Endodermal cell (in vitro differentiated cells): ENCODE measurements at regions not wholly inside any gene's neighbourhood (a gene's known extent, or its start where the extent isn't known, plus 50 kb on each side); places are given as distances from the start of the nearest gene placed in this dataset.

Source experiments
- DNase-seq: peaks from one replicate; pipeline ENCODE4 v3.0.0-alpha.2; 2017
- H3K27ac ChIP-seq: 2 replicates; pipeline ENCODE4 v1.5.1; 2013; ENCODE audit warnings: mild to moderate bottlenecking, low read depth, low read length, moderate library complexity
- H3K27me3 ChIP-seq: 2 replicates; pipeline ENCODE4 v1.6.1; 2013; ENCODE audit warnings: mild to moderate bottlenecking, low read length, moderate library complexity; ENCODE audit not compliant: insufficient read depth, control insufficient read depth, poor library complexity, severe bottlenecking
- H3K36me3 ChIP-seq: 2 replicates; pipeline ENCODE4 v1.7.0; 2013; ENCODE audit warnings: mild to moderate bottlenecking, low read length, moderate library complexity; ENCODE audit not compliant: control insufficient read depth, insufficient read depth
- H3K4me1 ChIP-seq: one replicate; pipeline ENCODE4 v1.7.0; 2013; ENCODE audit warnings: low read length; ENCODE audit not compliant: control insufficient read depth, insufficient read depth
- H3K4me3 ChIP-seq: 2 replicates; pipeline ENCODE4 v1.5.1; 2013; ENCODE audit warnings: mild to moderate bottlenecking, low read length, moderate library complexity
- H3K9ac ChIP-seq: 2 replicates; pipeline ENCODE4 v1.6.1; 2013; ENCODE audit warnings: mild to moderate bottlenecking, low read length, moderate library complexity; ENCODE audit not compliant: poor library complexity, severe bottlenecking; ENCODE audit errors: extremely low read depth
- H3K9me3 ChIP-seq: 2 replicates; pipeline ENCODE4 v1.6.1; 2013; ENCODE audit warnings: mild to moderate bottlenecking, low read length, moderate library complexity; ENCODE audit not compliant: control insufficient read depth
- H3K27ac Mint-ChIP-seq: 2 replicates; pipeline ENCODE4 v1.8.0; 2020; ENCODE audit warnings: mixed read lengths
- H3K27me3 Mint-ChIP-seq: 2 replicates; pipeline ENCODE4 v1.8.0; 2021; ENCODE audit warnings: mild to moderate bottlenecking, mixed read lengths; ENCODE audit not compliant: insufficient read depth
- H3K36me3 Mint-ChIP-seq: 2 replicates; pipeline ENCODE4 v1.8.0; 2020; ENCODE audit warnings: low read depth, mixed read lengths
- H3K4me1 Mint-ChIP-seq: 2 replicates; pipeline ENCODE4 v1.8.0; 2020; ENCODE audit warnings: mixed read lengths
- H3K4me3 Mint-ChIP-seq: 2 replicates; pipeline ENCODE4 v1.8.0; 2020; ENCODE audit warnings: mild to moderate bottlenecking, moderate library complexity, mixed read lengths
- H3K9me3 Mint-ChIP-seq: 2 replicates; pipeline ENCODE4 v1.8.0; 2020; ENCODE audit warnings: mild to moderate bottlenecking, mixed read lengths
- WGBS, 2 experiments: methylation state at CpG; one replicate each; pipeline versions ENCODE4 v1.1.5 to v1.1.7; 2013; ENCODE audit warnings: missing lambda C conversion rate in 2 of 2, mixed read lengths in 1 of 2; ENCODE audit not compliant: insufficient coverage in 1 of 2, insufficient read length in 1 of 2; 5-methylcytosine and 5-hydroxymethylcytosine counted together
- TF ChIP-seq, protein P1 (sequence below): fragments of 200-600 bp; sonication (generic); conservative IDR thresholded peaks from 2 replicates; pipeline ENCODE4 v1.5.0; 2021; ENCODE audit warnings: antibody characterized with exemption, mild to moderate bottlenecking

DNA sequence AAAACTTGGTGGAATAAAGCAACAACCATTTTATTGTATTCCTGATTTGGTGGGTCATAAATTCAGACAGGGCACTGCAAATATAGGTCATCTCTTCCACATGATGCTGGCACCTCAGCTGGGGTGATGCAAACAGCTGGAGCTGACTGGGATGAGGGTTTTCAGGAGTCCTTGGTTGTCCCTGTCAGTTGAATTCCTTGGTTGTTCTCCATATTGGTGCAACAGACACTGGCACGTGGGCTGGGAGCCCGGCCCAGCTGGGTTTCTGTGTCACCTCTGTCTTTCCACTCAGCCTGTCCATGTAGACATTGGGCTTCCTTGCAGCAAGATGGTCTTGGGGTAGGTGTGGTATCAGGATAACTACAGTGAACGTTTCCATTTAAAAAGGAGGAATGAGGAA lies 518.0 kb upstream of the MEF2C start:
- TF ChIP-seq, protein P1, sequence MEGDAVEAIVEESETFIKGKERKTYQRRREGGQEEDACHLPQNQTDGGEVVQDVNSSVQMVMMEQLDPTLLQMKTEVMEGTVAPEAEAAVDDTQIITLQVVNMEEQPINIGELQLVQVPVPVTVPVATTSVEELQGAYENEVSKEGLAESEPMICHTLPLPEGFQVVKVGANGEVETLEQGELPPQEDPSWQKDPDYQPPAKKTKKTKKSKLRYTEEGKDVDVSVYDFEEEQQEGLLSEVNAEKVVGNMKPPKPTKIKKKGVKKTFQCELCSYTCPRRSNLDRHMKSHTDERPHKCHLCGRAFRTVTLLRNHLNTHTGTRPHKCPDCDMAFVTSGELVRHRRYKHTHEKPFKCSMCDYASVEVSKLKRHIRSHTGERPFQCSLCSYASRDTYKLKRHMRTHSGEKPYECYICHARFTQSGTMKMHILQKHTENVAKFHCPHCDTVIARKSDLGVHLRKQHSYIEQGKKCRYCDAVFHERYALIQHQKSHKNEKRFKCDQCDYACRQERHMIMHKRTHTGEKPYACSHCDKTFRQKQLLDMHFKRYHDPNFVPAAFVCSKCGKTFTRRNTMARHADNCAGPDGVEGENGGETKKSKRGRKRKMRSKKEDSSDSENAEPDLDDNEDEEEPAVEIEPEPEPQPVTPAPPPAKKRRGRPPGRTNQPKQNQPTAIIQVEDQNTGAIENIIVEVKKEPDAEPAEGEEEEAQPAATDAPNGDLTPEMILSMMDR, result no peak
- no peaks in the 10 kb centered on the region for H3K27me3 Mint-ChIP-seq
- H3K4me3 ChIP-seq, result no peak overlapping the region
- H3K4me1 ChIP-seq, result no peaks in the 10 kb centered on the region
- no peak overlapping the region for H3K4me3 Mint-ChIP-seq
- no peaks in the 10 kb centered on the region for H3K36me3 ChIP-seq
- no peaks in the 10 kb centered on the region for H3K27me3 ChIP-seq
- no peaks in the 10 kb centered on the region for H3K9me3 ChIP-seq
- WGBS, 2 experiments, result 86% methylated on average over 3 of the region's 3 CpGs; no CpG with 5 or more reads in 1 of the 2 experiments
- no peak overlapping the region for H3K27ac Mint-ChIP-seq
- no peak overlapping the region for H3K27ac ChIP-seq
- no peaks in the 10 kb centered on the region for H3K36me3 Mint-ChIP-seq
- H3K9ac ChIP-seq, result no peak overlapping the region
- no peaks in the 10 kb centered on the region for H3K9me3 Mint-ChIP-seq
- no peak for DNase-seq
- peaks cover 4% of the 10 kb centered on the region for H3K4me1 Mint-ChIP-seq

DNA sequence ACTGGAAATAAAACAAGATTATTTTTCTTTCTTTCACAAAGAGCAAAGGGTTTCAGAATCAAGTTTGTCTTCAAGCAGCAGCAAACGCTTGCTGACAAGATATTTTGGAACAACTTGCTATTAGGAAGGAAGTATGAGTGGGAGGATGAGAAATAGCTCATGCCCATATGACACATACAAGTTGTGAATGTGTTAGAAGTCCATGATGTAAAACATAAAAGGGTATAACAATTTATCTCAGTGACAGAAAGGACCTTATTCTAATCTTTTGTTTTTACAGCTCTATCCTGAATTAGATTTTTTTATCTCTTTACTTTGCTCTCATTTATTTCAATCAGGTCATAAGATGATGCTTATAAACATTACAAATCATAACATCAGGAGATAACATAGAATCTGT lies 516.6 kb upstream of the MEF2C start:
- Mint-ChIP-seq H3K4me1 (peaks cover 4% of the 10 kb centered on the region), H3K36me3 (no peaks in the 10 kb centered on the region), H3K27ac (no peak overlapping the region), H3K4me3 (no peak overlapping the region), H3K27me3 (no peaks in the 10 kb centered on the region), H3K9me3 (no peaks in the 10 kb centered on the region)
- H3K4me1 ChIP-seq, result no peaks in the 10 kb centered on the region
- no peak overlapping the region for H3K4me3 ChIP-seq
- DNase-seq, result no peak
- H3K27me3 ChIP-seq, result no peaks in the 10 kb centered on the region
- WGBS, 2 experiments, result 100% methylated on average over 1 of the region's 1 CpG
- no peaks in the 10 kb centered on the region for H3K9me3 ChIP-seq
- H3K27ac ChIP-seq, result no peak overlapping the region
- H3K9ac ChIP-seq, result no peak overlapping the region
- H3K36me3 ChIP-seq, result no peaks in the 10 kb centered on the region
- TF ChIP-seq, protein P1, result no peak

DNA sequence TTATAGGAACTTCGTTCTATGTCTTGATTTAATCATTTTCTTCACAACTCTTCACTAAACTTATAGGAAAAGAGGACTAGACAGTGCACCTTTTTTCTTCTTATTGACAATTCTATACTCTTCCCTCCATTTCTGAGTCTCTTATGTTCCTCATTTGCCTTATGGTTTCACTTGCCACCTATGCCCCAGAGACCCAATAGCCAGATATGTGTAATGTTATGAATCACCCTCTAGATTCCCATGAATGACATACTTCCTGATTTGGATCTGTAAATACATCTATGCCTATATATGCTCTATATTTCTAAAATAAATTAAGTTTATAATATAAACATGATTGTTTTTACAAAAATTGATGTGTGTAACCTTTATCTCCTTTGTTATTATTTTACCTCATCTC lies 514.1 kb upstream of the MEF2C start:
- H3K36me3 Mint-ChIP-seq, result no peaks in the 10 kb centered on the region
- H3K4me3 ChIP-seq, result no peak overlapping the region
- no peaks in the 10 kb centered on the region for H3K27me3 Mint-ChIP-seq
- no peak overlapping the region for H3K9ac ChIP-seq
- no peak for DNase-seq
- H3K27ac Mint-ChIP-seq, result no peak overlapping the region
- no peak overlapping the region for H3K4me3 Mint-ChIP-seq
- H3K4me1 ChIP-seq, result no peaks in the 10 kb centered on the region
- H3K27me3 ChIP-seq, result no peaks in the 10 kb centered on the region
- H3K4me1 Mint-ChIP-seq, result peaks cover 4% of the 10 kb centered on the region
- H3K36me3 ChIP-seq, result no peaks in the 10 kb centered on the region
- TF ChIP-seq, protein P1, result no peak
- no peak overlapping the region for H3K27ac ChIP-seq
- no peaks in the 10 kb centered on the region for H3K9me3 ChIP-seq
- WGBS, 2 experiments, result 87 to 90% methylated on average over 1 of the region's 1 CpG
- H3K9me3 Mint-ChIP-seq, result no peaks in the 10 kb centered on the region
